PC-9 (cell line): ENCODE measurements at regions not wholly inside any gene's neighbourhood (a gene's known extent, or its start where the extent isn't known, plus 50 kb on each side); places are given as distances from the start of the nearest gene placed in this dataset.

Experiments
- CTCF ChIP-seq: fragments of 200-600 bp; sonication (generic); conservative IDR thresholded peaks from 2 replicates; pipeline ENCODE4 v1.6.1; 2017; ENCODE audit warnings: mixed run types, antibody characterized with exemption, mild to moderate bottlenecking, moderate library complexity
- EZH2 ChIP-seq: fragments of 200-600 bp; sonication (generic); IDR thresholded peaks from 2 replicates; pipeline ENCODE4 v1.8.0; 2017; ENCODE audit warnings: antibody characterized with exemption, low read depth

DNA sequence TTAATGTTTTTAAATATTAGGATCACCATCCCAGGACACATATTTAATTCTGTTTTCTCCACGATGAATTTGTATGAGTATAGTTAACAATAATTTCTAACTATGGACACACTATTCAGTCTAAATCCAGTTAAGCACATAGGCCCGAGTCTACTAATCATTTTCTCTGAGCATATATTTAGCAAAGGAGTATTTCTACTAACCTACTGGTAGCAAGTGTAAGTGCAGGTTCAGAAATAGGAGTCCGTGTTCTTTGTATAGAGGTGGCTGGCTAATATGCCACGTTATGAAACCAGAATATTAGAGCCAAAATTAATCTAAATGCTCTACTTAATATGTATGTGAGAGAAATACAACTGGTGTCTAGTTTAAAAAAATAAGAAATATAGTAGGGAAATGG is 416.6 kb upstream of the NXPH2 start:
- TF ChIP-seq CTCF: no peak
- TF ChIP-seq EZH2: no peak
